ENCODE measurements at regions not wholly inside any gene's neighbourhood (a gene's known extent, or its start where the extent isn't known, plus 50 kb on each side); places are given as distances from the start of the nearest gene placed in this dataset.

GRCh38 chr2:122758967-122759366, 1003.5 kb downstream of the TSN start:
- no peak overlapping the region for H3K4me3 ChIP-seq
- peaks cover 0 to 7% (median 0%) of the 10 kb centered on the region in 3 donors for H3K9me3 ChIP-seq
- intact Hi-C loops (cut with DNase I) = no loop called here
- WGBS, 2 donors = 49 to 63% methylated on average over 2 of the region's 2 CpGs
- H3K36me3 ChIP-seq = no peaks in the 10 kb centered on the region
- no peak for DNase-seq
- no peaks in the 10 kb centered on the region for H3K4me1 ChIP-seq
- no peak overlapping the region for H3K27ac ChIP-seq
- no peaks in the 10 kb centered on the region for H3K27me3 ChIP-seq
- TF ChIP-seq POLR2A (IDR thresholded peaks at IDR 0.05) = no peak
- no peak for TF ChIP-seq CTCF (IDR thresholded peaks at IDR 0.05)

- WGBS, 2 donors = 27 to 44% methylated on average over 3 of the region's 3 CpGs
- H3K36me3 ChIP-seq = no peaks in the 10 kb centered on the region
- no peaks in the 10 kb centered on the region for H3K4me1 ChIP-seq
- no peak for TF ChIP-seq POLR2A (IDR thresholded peaks at IDR 0.05)
- no peak for TF ChIP-seq CTCF (IDR thresholded peaks at IDR 0.05)
- H3K27ac ChIP-seq = no peak overlapping the region
- no peak for DNase-seq
- no peak overlapping the region for H3K4me3 ChIP-seq
- intact Hi-C loops (cut with DNase I) = no loop called here
- H3K9me3 ChIP-seq = peaks cover 0 to 13% (median 0%) of the 10 kb centered on the region in 3 donors
- no peaks in the 10 kb centered on the region for H3K27me3 ChIP-seq
Measured at GRCh38 chr2:122764014-122764413, 1008.6 kb downstream of the TSN start.

GRCh38 chr2:122780251-122780650, 1024.8 kb downstream of the TSN start:
- no peaks in the 10 kb centered on the region for H3K4me1 ChIP-seq
- no peak overlapping the region for H3K27ac ChIP-seq
- H3K36me3 ChIP-seq = no peaks in the 10 kb centered on the region
- no peak for DNase-seq
- no peaks in the 10 kb centered on the region for H3K27me3 ChIP-seq
- no peak overlapping the region for H3K4me3 ChIP-seq
- H3K9me3 ChIP-seq = no peaks in the 10 kb centered on the region
- intact Hi-C loops (cut with DNase I) = no loop called here
- TF ChIP-seq POLR2A (IDR thresholded peaks at IDR 0.05) (no peak), CTCF (IDR thresholded peaks at IDR 0.05) (no peak)
- whole genome bisulfite sequencing, 2 donors = 71 to 77% methylated on average over 1 of the region's 1 CpG

GRCh38 chr2:122794100-122794499, 1038.6 kb downstream of the TSN start:
- DNase-seq = no peak
- TF ChIP-seq POLR2A (IDR thresholded peaks at IDR 0.05) (no peak), CTCF (IDR thresholded peaks at IDR 0.05) (no peak)
- H3K27me3 ChIP-seq = no peaks in the 10 kb centered on the region
- H3K36me3 ChIP-seq = no peaks in the 10 kb centered on the region
- intact Hi-C loops (cut with DNase I) = no loop called here
- no peak overlapping the region for H3K27ac ChIP-seq
- WGBS, 2 donors = 80 to 96% methylated on average over 2 of the region's 2 CpGs
- H3K9me3 ChIP-seq = no peaks in the 10 kb centered on the region
- H3K4me1 ChIP-seq = no peaks in the 10 kb centered on the region
- no peak overlapping the region for H3K4me3 ChIP-seq

GRCh38 chr2:122795763-122796162, 1040.3 kb downstream of the TSN start:
- H3K4me1 ChIP-seq = no peaks in the 10 kb centered on the region
- no peak for TF ChIP-seq CTCF (IDR thresholded peaks at IDR 0.05)
- no peak for TF ChIP-seq POLR2A (IDR thresholded peaks at IDR 0.05)
- 66 to 72% methylated on average over 5 of the region's 5 CpGs for WGBS, 2 donors
- H3K27me3 ChIP-seq = no peaks in the 10 kb centered on the region
- no peak overlapping the region for H3K4me3 ChIP-seq
- intact Hi-C loops (cut with DNase I) = no loop called here
- no peaks in the 10 kb centered on the region for H3K36me3 ChIP-seq
- H3K27ac ChIP-seq = no peak overlapping the region
- no peak for DNase-seq
- H3K9me3 ChIP-seq = peaks cover 0 to 3% (median 0%) of the 10 kb centered on the region in 3 donors

Data from esophagus squamous epithelium (tissue), 5 donors.